Right atrium auricular region (tissue), 2 donors: ENCODE measurements at regions not wholly inside any gene's neighbourhood (a gene's known extent, or its start where the extent isn't known, plus 50 kb on each side); places are given as distances from the start of the nearest gene placed in this dataset.
"Not testable (repeated sequence)": the region's sequence is repeated elsewhere in the genome, so short reads cannot be mapped to it uniquely, and the experiment has no call there.

Source experiments
- DNase-seq: peaks from one replicate; pipeline ENCODE4 v3.0.0-alpha.2; 2019; ENCODE audit warnings: low spot score
- H3K27ac ChIP-seq, 2 donors: fragments of 200-600 bp; sonication (generic); 1 replicate in 1 of 2; 2 replicates in 1 of 2; pipeline ENCODE4 v1.5.1; 2016 to 2019
- H3K27me3 ChIP-seq, 2 donors: fragments of 200-600 bp; sonication (generic); one replicate each; pipeline versions ENCODE4 v1.5.1 to v1.6.0; 2017 to 2019
- H3K36me3 ChIP-seq: fragments of 200-600 bp; sonication (generic); one replicate; pipeline ENCODE4 v1.5.1; 2016
- H3K4me1 ChIP-seq, 2 donors: fragments of 200-600 bp; sonication (generic); one replicate each; pipeline versions ENCODE4 v1.5.1 to v1.6.0; 2017 to 2019
- H3K4me3 ChIP-seq, 2 donors: fragments of 200-600 bp; sonication (generic); 1 replicate in 1 of 2; 2 replicates in 1 of 2; pipeline ENCODE4 v1.5.1; 2017 to 2019; ENCODE audit warnings: mild to moderate bottlenecking in 1 of 2, moderate library complexity in 1 of 2
- H3K9me3 ChIP-seq, 2 donors: fragments of 200-600 bp; sonication (generic); one replicate each; pipeline ENCODE4 v1.5.1; 2019
- TF ChIP-seq, protein P1 (sequence below), 2 donors: fragments of 200-600 bp; sonication (generic); IDR thresholded peaks; one replicate each; pipeline ENCODE4 v1.5.1; 2019; ENCODE audit warnings: antibody characterized with exemption in 2 of 2

DNA sequence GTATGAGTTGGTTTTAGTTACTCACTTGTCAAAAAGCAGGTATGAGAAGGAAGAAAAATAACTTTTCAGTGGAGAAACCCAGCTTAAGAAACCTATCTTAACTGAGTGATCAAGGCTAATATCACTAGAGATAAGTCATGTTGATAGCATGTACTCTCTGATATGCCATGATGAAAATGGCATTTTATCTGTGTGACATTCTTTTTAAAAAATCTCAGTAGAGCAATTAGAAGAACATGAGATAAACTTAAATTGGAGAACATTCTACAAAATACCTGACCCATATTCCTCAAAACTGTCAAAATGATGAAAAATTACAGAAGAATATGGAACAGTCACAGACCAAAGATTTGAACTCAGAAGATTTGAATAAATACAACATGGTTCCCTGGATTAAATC lies 912.4 kb upstream of the ATXN7L3B start:
- TF ChIP-seq, protein P1, sequence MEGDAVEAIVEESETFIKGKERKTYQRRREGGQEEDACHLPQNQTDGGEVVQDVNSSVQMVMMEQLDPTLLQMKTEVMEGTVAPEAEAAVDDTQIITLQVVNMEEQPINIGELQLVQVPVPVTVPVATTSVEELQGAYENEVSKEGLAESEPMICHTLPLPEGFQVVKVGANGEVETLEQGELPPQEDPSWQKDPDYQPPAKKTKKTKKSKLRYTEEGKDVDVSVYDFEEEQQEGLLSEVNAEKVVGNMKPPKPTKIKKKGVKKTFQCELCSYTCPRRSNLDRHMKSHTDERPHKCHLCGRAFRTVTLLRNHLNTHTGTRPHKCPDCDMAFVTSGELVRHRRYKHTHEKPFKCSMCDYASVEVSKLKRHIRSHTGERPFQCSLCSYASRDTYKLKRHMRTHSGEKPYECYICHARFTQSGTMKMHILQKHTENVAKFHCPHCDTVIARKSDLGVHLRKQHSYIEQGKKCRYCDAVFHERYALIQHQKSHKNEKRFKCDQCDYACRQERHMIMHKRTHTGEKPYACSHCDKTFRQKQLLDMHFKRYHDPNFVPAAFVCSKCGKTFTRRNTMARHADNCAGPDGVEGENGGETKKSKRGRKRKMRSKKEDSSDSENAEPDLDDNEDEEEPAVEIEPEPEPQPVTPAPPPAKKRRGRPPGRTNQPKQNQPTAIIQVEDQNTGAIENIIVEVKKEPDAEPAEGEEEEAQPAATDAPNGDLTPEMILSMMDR (IDR thresholded peaks at IDR 0.05): no peak
- Histone ChIP-seq H3K27ac (no peak overlapping the region), H3K27me3 (no peaks in the 10 kb centered on the region), H3K9me3 (no peaks in the 10 kb centered on the region), H3K4me1 (no peaks in the 10 kb centered on the region), H3K36me3 (no peaks in the 10 kb centered on the region), H3K4me3 (no peak overlapping the region)
- DNase-seq: no peak

DNA sequence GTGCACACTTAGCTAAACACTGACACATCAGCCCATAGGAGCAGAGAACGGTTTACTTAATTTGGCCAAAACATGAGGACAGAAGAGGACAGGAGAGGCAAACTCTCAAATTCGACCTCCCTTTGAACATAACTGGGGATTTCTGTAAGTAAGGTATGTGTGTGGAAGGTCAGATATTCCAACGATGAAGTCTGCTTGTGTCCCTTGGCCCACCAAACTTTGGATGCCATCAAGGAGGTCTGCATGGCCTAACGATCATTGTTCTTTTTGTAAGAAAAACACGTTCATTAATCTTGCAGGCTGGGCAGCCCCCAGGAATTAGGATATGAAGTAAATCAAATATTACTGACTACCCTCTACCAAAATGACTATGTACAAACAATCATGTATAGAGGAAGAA lies 908.5 kb upstream of the ATXN7L3B start:
- H3K27ac ChIP-seq: no peak overlapping the region
- H3K4me3 ChIP-seq: no peak overlapping the region
- no peak for DNase-seq
- H3K4me1 ChIP-seq: no peaks in the 10 kb centered on the region
- no peaks in the 10 kb centered on the region for H3K36me3 ChIP-seq
- no peaks in the 10 kb centered on the region for H3K27me3 ChIP-seq
- H3K9me3 ChIP-seq: no peaks in the 10 kb centered on the region
- TF ChIP-seq, protein P1 (IDR thresholded peaks at IDR 0.05): no peak

DNA sequence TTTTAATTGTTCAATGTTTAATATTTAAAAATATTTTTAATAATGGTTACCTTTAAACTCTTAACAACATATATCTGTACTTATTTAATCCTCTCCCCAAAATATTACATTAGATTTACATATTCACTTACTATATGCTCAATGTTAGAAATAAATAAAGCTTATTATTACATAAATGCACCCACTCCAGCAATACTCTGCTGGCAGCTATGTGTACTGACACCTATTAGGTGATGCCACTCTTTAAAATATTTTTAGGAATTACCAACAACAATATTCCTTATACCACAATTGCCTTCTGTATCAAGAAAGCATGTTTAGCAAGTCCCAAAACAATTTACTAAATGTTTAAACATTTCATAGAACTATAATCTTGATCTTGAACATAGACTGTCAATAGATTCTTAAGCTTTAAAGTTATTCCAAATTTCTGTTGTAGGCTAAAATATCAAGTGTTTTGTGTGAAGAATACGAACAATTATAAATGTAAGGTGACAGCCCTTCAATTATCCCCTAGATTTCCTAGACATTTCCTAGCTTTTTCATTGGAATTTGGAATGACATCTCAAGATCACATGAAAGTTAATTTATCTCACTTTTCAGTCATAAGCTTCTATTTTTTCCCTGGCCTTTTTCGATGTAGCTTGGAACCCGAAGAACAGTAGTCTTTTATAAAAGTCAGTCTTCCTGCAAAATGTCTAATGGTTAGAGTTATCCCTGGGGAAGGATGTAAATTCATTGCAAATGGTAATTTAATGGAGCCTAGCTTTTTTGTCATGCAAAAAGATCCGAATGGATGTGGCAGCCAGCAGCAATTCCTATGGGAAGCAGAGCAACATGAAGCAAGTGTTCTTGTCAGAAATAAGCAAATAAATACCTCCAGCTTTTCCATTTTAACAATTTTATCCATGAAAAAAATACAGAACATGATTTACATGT lies 907.5 kb upstream of the ATXN7L3B start:
- no peaks in the 10 kb centered on the region for H3K4me1 ChIP-seq

DNA sequence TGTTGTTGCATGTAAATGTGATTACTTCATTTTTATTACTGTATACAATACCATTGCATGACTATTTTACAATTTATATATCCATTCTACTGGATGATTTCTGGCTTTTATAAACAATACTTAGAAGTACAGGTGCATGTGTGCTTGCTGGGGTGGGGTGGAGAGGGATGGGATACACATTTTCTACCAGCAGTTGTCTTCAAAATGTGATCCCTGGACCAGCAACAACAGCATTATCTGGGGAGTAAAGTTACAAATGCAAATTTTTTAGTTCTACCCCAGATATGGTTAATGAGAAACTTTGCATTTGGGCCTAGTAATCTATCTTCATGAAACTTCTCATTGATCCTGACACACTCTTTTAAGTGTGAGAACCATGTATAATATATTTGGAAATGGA lies 905.4 kb upstream of the ATXN7L3B start:
- TF ChIP-seq, protein P1 (IDR thresholded peaks at IDR 0.05): no peak
- no peak overlapping the region for H3K27ac ChIP-seq
- DNase-seq: no peak
- H3K4me3 ChIP-seq: no peak overlapping the region
- no peaks in the 10 kb centered on the region for H3K9me3 ChIP-seq
- H3K27me3 ChIP-seq: no peaks in the 10 kb centered on the region
- H3K36me3 ChIP-seq: no peaks in the 10 kb centered on the region
- H3K4me1 ChIP-seq: no peaks in the 10 kb centered on the region

More for the DNA sequence above, 907.5 kb upstream of the ATXN7L3B start:
- Histone ChIP-seq H3K36me3 (no peaks in the 10 kb centered on the region), H3K9me3 (no peaks in the 10 kb centered on the region), H3K27ac (no peak overlapping the region), H3K4me3 (no peak overlapping the region), H3K27me3 (no peaks in the 10 kb centered on the region)
- DNase-seq: no peak
- TF ChIP-seq, protein P1 (IDR thresholded peaks at IDR 0.05): no peak

DNA sequence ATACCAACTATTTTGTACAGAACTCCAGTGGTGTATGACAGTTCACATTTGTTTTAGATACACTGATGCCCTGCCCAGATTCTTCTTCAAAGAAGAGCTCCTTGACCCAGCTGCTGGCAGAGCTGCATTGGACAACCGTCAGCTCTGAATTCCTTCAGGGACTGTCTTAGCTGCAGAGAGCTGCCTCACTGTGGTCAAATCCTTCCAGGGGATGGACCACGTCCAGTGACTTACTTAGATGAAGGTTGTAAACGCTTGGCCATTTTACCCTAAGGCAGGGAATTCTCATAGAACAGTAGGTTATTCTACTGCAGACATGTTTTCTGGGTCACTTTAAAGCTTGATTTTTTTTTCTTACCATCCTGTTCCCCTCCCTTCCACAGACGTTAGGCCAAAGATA lies 905.0 kb upstream of the ATXN7L3B start:
- Histone ChIP-seq H3K27ac (no peak overlapping the region), H3K27me3 (no peaks in the 10 kb centered on the region), H3K4me1 (no peaks in the 10 kb centered on the region), H3K9me3 (no peaks in the 10 kb centered on the region), H3K4me3 (no peak overlapping the region), H3K36me3 (no peaks in the 10 kb centered on the region)
- no peak for DNase-seq
- TF ChIP-seq, protein P1 (IDR thresholded peaks at IDR 0.05): no peak

DNA sequence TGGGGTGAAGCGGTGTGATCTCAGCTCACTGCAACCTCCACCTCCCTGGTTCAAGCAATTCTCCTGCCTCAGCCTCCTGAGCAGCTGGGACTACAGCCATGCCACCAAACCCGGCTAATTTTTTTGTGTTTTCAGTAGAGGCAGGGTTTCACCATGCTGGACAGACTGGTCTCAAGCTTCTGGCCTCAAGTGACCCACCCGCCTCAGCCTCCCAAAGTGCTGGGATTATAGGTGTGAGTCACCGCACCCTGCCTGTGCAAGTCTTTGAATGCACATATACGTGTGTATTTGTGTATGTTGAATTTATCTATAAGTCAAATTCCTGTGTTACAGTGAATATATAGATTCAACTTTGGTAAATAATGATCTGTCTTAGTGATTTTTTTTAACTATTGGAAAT lies 898.2 kb upstream of the ATXN7L3B start:
- not testable (repeated sequence) for DNase-seq, H3K4me1 ChIP-seq, H3K27me3 ChIP-seq, H3K36me3 ChIP-seq, H3K27ac ChIP-seq, H3K4me3 ChIP-seq, H3K9me3 ChIP-seq
